H9 (cell line): ENCODE measurements at regions not wholly inside any gene's neighbourhood (a gene's known extent, or its start where the extent isn't known, plus 50 kb on each side); places are given as distances from the start of the nearest gene placed in this dataset.

Experiments used
- DNase-seq: peaks from one replicate; pipeline ENCODE4 v3.0.0-alpha.2; 2017
- H2AFZ ChIP-seq: one replicate; pipeline ENCODE4 v1.6.1; 2013; ENCODE audit warnings: mild to moderate bottlenecking, low read length, control low read depth, moderate library complexity
- H2AK5ac ChIP-seq: 2 replicates; pipeline ENCODE4 v1.6.1; 2013; ENCODE audit warnings: low read length, control low read depth, mixed read lengths; ENCODE audit not compliant: insufficient read length
- H2BK120ac ChIP-seq: one replicate; pipeline ENCODE4 v1.6.1; 2013; ENCODE audit warnings: low read depth, mild to moderate bottlenecking, low read length, control low read depth, inconsistent platforms; ENCODE audit not compliant: poor library complexity, severe bottlenecking
- H2BK12ac ChIP-seq: 2 replicates; pipeline ENCODE4 v1.6.1; 2013; ENCODE audit warnings: low read length, control low read depth, mixed read lengths, low read depth; ENCODE audit not compliant: insufficient read length
- H2BK15ac ChIP-seq: 2 replicates; pipeline ENCODE4 v1.6.1; 2013; ENCODE audit warnings: low read depth, low read length, control low read depth
- H2BK20ac ChIP-seq: one replicate; pipeline ENCODE4 v1.6.1; 2013; ENCODE audit warnings: low read depth, mild to moderate bottlenecking, low read length, control low read depth, inconsistent platforms; ENCODE audit not compliant: poor library complexity, severe bottlenecking
- H2BK5ac ChIP-seq: 2 replicates; pipeline ENCODE4 v1.6.1; 2013; ENCODE audit warnings: low read length, control low read depth, mixed read lengths; ENCODE audit not compliant: insufficient read length
- H3K14ac ChIP-seq: 2 replicates; pipeline ENCODE4 v1.6.1; 2013; ENCODE audit warnings: low read length, control low read depth; ENCODE audit not compliant: insufficient read depth
- H3K18ac ChIP-seq: 2 replicates; pipeline ENCODE4 v1.6.1; 2013; ENCODE audit warnings: low read depth, mild to moderate bottlenecking, mixed read lengths, low read length, control low read depth; ENCODE audit not compliant: insufficient read length
- H3K23ac ChIP-seq: 2 replicates; pipeline ENCODE4 v1.6.1; 2013; ENCODE audit warnings: low read length, control low read depth, mixed read lengths, low read depth; ENCODE audit not compliant: insufficient read length
- H3K23me2 ChIP-seq: 2 replicates; pipeline ENCODE4 v1.6.1; 2013; ENCODE audit warnings: low read depth, mild to moderate bottlenecking, mixed read lengths, low read length, control low read depth; ENCODE audit not compliant: insufficient read length, poor library complexity, severe bottlenecking
- H3K27ac ChIP-seq: 2 replicates; pipeline ENCODE4 v1.5.1; 2013; ENCODE audit warnings: low read length, control low read depth, mixed read lengths, low read depth; ENCODE audit not compliant: insufficient read length
- H3K27me3 ChIP-seq: 2 replicates; pipeline ENCODE4 v1.6.1; 2013; ENCODE audit warnings: low read length, control low read depth, inconsistent platforms; ENCODE audit not compliant: insufficient read depth
- H3K4ac ChIP-seq: 2 replicates; pipeline ENCODE4 v1.6.1; 2013; ENCODE audit warnings: low read depth, mild to moderate bottlenecking, control low read depth, inconsistent platforms, low read length, moderate library complexity
- H3K4me1 ChIP-seq: 2 replicates; pipeline ENCODE4 v1.6.1; 2013; ENCODE audit warnings: low read length, control low read depth, inconsistent platforms; ENCODE audit not compliant: insufficient read depth
- H3K4me2 ChIP-seq: 2 replicates; pipeline ENCODE4 v1.6.1; 2013; ENCODE audit warnings: low read length, control low read depth, mixed read lengths; ENCODE audit not compliant: insufficient read length, insufficient read depth
- H3K56ac ChIP-seq: 2 replicates; pipeline ENCODE4 v1.6.1; 2013; ENCODE audit warnings: low read depth, mild to moderate bottlenecking, mixed read lengths, low read length, control low read depth; ENCODE audit not compliant: insufficient read length
- H3K79me1 ChIP-seq: 2 replicates; pipeline ENCODE4 v1.6.1; 2013; ENCODE audit warnings: low read depth, mild to moderate bottlenecking, moderate library complexity, low read length, control low read depth, inconsistent platforms; ENCODE audit not compliant: insufficient read depth, poor library complexity, severe bottlenecking
- H3K79me2 ChIP-seq: 2 replicates; pipeline ENCODE4 v1.6.1; 2013; ENCODE audit warnings: low read length, control low read depth, inconsistent platforms; ENCODE audit not compliant: insufficient read depth
- H3K9ac ChIP-seq: 2 replicates; pipeline ENCODE4 v1.6.1; 2013; ENCODE audit warnings: low read length, control low read depth, mixed read lengths; ENCODE audit not compliant: insufficient read length; ENCODE audit errors: extremely low read depth
- H3K9me3 ChIP-seq: one replicate; pipeline ENCODE4 v1.6.1; 2013; ENCODE audit warnings: low read depth, low read length, inconsistent platforms; ENCODE audit not compliant: control insufficient read depth
- H3T11ph ChIP-seq: one replicate; pipeline ENCODE4 v1.6.1; 2013; ENCODE audit warnings: mild to moderate bottlenecking, low read length, control low read depth, inconsistent platforms
- H4K20me1 ChIP-seq: one replicate; pipeline ENCODE4 v1.6.1; 2013; ENCODE audit not compliant: control insufficient read depth, insufficient read length, insufficient read depth
- H4K5ac ChIP-seq: 2 replicates; pipeline ENCODE4 v1.6.1; 2013; ENCODE audit warnings: low read depth, mild to moderate bottlenecking, mixed read lengths, low read length, control low read depth; ENCODE audit not compliant: insufficient read length
- H4K8ac ChIP-seq: replicated peaks from 2 replicates; pipeline ENCODE4 v1.6.1; 2013; ENCODE audit warnings: low read length, control low read depth, mixed read lengths, low read depth; ENCODE audit not compliant: insufficient read length
- H4K91ac ChIP-seq: 2 replicates; pipeline ENCODE4 v1.6.1; 2013; ENCODE audit warnings: low read depth, mild to moderate bottlenecking, moderate library complexity, mixed read lengths, low read length, control low read depth; ENCODE audit not compliant: insufficient read length
- H3K27ac Mint-ChIP-seq, 3 experiments: 2 replicates in 2 of 3; 3 replicates in 1 of 3; pipeline ENCODE4 v1.8.0; 2020 to 2021; ENCODE audit warnings: mixed read lengths in 3 of 3, mild to moderate bottlenecking in 1 of 3, moderate library complexity in 1 of 3
- H3K27me3 Mint-ChIP-seq: 2 replicates; pipeline ENCODE4 v1.8.0; 2021; ENCODE audit warnings: low read depth, mild to moderate bottlenecking, moderate library complexity, mixed read lengths
- H3K36me3 Mint-ChIP-seq, 3 experiments: 2 replicates in 2 of 3; 3 replicates in 1 of 3; pipeline ENCODE4 v1.8.0; 2020 to 2021; ENCODE audit warnings: low read depth in 3 of 3, mixed read lengths in 3 of 3; ENCODE audit not compliant: insufficient read depth in 1 of 3
- H3K4me1 Mint-ChIP-seq, 2 experiments: 2 replicates each; pipeline ENCODE4 v1.8.0; 2020; ENCODE audit warnings: mixed read lengths in 2 of 2
- H3K4me3 Mint-ChIP-seq, 2 experiments: 2 replicates in 1 of 2; 3 replicates in 1 of 2; pipeline ENCODE4 v1.8.0; 2020 to 2021; ENCODE audit warnings: mild to moderate bottlenecking in 2 of 2, mixed read lengths in 2 of 2, moderate library complexity in 1 of 2
- H3K9me3 Mint-ChIP-seq, 2 experiments: 2 replicates in 1 of 2; 3 replicates in 1 of 2; pipeline ENCODE4 v1.8.0; 2020; ENCODE audit warnings: mild to moderate bottlenecking in 2 of 2, mixed read lengths in 2 of 2, moderate library complexity in 1 of 2
- WGBS: extraction: QIAGEN DNeasy Blood & Tissue Kit; methylation state at CpG from one replicate; pipeline ENCODE4 v1.1.7; 2013; ENCODE audit warnings: missing lambda C conversion rate, low lambda C conversion rate, mixed read lengths; ENCODE audit not compliant: insufficient read length; ENCODE audit errors: extremely low coverage; 5-methylcytosine and 5-hydroxymethylcytosine counted together
- TF ChIP-seq, protein P1 (sequence below): fragments of 200-600 bp; sonication (generic); conservative IDR thresholded peaks from 3 replicates; pipeline ENCODE4 v1.8.0; 2021; ENCODE audit warnings: antibody characterized with exemption, mild to moderate bottlenecking

DNA sequence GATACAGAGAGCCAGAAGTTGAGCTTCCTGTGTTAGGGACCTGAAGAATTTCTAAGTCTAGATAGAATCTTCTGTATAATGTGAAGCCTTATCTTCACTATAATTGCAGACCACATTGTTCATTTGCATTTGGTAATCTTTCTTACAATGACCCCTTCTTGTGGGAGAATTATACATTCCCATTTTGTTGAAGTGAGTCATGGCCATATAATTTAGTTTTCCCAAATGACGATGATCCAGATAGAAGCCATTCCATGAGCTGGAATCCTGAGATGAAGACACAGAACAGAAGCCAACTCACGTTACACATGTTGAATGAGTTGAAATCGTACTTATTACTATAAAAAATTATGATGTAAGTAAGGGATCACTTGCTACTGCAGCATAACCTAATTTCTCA, 187.8 kb downstream of the TUSC7 start:
- no peak overlapping the region for H3K27ac ChIP-seq
- no peak overlapping the region for H3K27ac Mint-ChIP-seq
- no peak overlapping the region for H3K9ac ChIP-seq
- H2BK20ac ChIP-seq: no peak overlapping the region
- no peak overlapping the region for H3K23ac ChIP-seq
- no peaks in the 10 kb centered on the region for H3K27me3 ChIP-seq
- TF ChIP-seq, protein P1, sequence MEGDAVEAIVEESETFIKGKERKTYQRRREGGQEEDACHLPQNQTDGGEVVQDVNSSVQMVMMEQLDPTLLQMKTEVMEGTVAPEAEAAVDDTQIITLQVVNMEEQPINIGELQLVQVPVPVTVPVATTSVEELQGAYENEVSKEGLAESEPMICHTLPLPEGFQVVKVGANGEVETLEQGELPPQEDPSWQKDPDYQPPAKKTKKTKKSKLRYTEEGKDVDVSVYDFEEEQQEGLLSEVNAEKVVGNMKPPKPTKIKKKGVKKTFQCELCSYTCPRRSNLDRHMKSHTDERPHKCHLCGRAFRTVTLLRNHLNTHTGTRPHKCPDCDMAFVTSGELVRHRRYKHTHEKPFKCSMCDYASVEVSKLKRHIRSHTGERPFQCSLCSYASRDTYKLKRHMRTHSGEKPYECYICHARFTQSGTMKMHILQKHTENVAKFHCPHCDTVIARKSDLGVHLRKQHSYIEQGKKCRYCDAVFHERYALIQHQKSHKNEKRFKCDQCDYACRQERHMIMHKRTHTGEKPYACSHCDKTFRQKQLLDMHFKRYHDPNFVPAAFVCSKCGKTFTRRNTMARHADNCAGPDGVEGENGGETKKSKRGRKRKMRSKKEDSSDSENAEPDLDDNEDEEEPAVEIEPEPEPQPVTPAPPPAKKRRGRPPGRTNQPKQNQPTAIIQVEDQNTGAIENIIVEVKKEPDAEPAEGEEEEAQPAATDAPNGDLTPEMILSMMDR: no peak
- H3K23me2 ChIP-seq: no peaks in the 10 kb centered on the region
- no peak overlapping the region for H2BK120ac ChIP-seq
- no peaks in the 10 kb centered on the region for H3K9me3 ChIP-seq
- no peaks in the 10 kb centered on the region for H3K4me1 ChIP-seq
- DNase-seq: no peak
- H3K9me3 Mint-ChIP-seq: no peaks in the 10 kb centered on the region
- H3K18ac ChIP-seq: no peak overlapping the region
- no peaks in the 10 kb centered on the region for H3K4me1 Mint-ChIP-seq
- H3K14ac ChIP-seq: no peak overlapping the region
- no peak overlapping the region for H2BK12ac ChIP-seq
- no peak overlapping the region for H3K4me2 ChIP-seq
- no CpG with 5 or more reads among the region's 3 CpGs for WGBS
- H3K36me3 Mint-ChIP-seq: no peaks in the 10 kb centered on the region
- no peak overlapping the region for H3T11ph ChIP-seq
- no peak overlapping the region for H2AK5ac ChIP-seq
- no peaks in the 10 kb centered on the region for H3K79me1 ChIP-seq
- no peak overlapping the region for H2BK5ac ChIP-seq
- no peak overlapping the region for H3K56ac ChIP-seq
- no peaks in the 10 kb centered on the region for H3K27me3 Mint-ChIP-seq
- no peak overlapping the region for H2AFZ ChIP-seq
- no peaks in the 10 kb centered on the region for H3K79me2 ChIP-seq
- no peaks in the 10 kb centered on the region for H4K20me1 ChIP-seq
- no peak overlapping the region for H4K5ac ChIP-seq
- no peak overlapping the region for H4K8ac ChIP-seq
- H3K4me3 Mint-ChIP-seq: no peak overlapping the region
- H2BK15ac ChIP-seq: no peak overlapping the region
- H4K91ac ChIP-seq: no peak overlapping the region
- H3K4ac ChIP-seq: no peak overlapping the region
